ENCODE measurements at regions not wholly inside any gene's neighbourhood (a gene's known extent, or its start where the extent isn't known, plus 50 kb on each side); places are given as distances from the start of the nearest gene placed in this dataset.
A peak's percentile ranks its signal among the peaks of the same experiment; 100 is the strongest.

GRCh38 chr6:21804941-21805610 is 211.5 kb downstream of the SOX4 start:
- intact Hi-C loops (cut with DNase I) = no loop called here
- WGBS, 2 donors = 86 to 87% methylated on average over 8 of the region's 8 CpGs
- no peak for TF ChIP-seq CTCF (IDR thresholded peaks at IDR 0.05)
- TF ChIP-seq POLR2A (IDR thresholded peaks at IDR 0.05) = no peak
- no peak for ATAC-seq
- no peak overlapping the region for H3K4me3 ChIP-seq
- H3K27me3 ChIP-seq = no peaks in the 10 kb centered on the region
- no peaks in the 10 kb centered on the region for H3K4me1 ChIP-seq
- DNase-seq = no peak
- H3K27ac ChIP-seq = no peak overlapping the region
- H3K36me3 ChIP-seq (replicated peaks in 1 of 2; ENCODE audit: insufficient read depth in 1 of 2, low read depth in 2 of 2) = no peaks in the 10 kb centered on the region
- no peaks in the 10 kb centered on the region for H3K9me3 ChIP-seq

GRCh38 chr6:21807299-21808044 is 213.9 kb downstream of the SOX4 start:
- H3K9me3 ChIP-seq = no peaks in the 10 kb centered on the region
- 63 to 76% methylated on average over 2 of the region's 2 CpGs for WGBS, 2 donors

GRCh38 chr6:21808045-21808470 is 214.5 kb downstream of the SOX4 start:
- peak in 1 of 4 donors; percentile 5 for DNase-seq
- Histone ChIP-seq H3K4me3 (no peak overlapping the region), H3K36me3 (replicated peaks in 1 of 2; ENCODE audit: insufficient read depth in 1 of 2, low read depth in 2 of 2) (no peaks in the 10 kb centered on the region), H3K9me3 (no peaks in the 10 kb centered on the region), H3K4me1 (no peaks in the 10 kb centered on the region), H3K27ac (no peak overlapping the region), H3K27me3 (no peaks in the 10 kb centered on the region)
- no peak for TF ChIP-seq POLR2A (IDR thresholded peaks at IDR 0.05)
- no peak for TF ChIP-seq CTCF (IDR thresholded peaks at IDR 0.05)
- no peak for ATAC-seq
- 67 to 72% methylated on average over 7 of the region's 7 CpGs for WGBS, 2 donors
- intact Hi-C loops (cut with DNase I) = no loop called here

More at GRCh38 chr6:21807299-21808044, 213.9 kb downstream of the SOX4 start:
- H3K4me3 ChIP-seq = no peak overlapping the region
- H3K4me1 ChIP-seq = no peaks in the 10 kb centered on the region
- no peak for TF ChIP-seq POLR2A (IDR thresholded peaks at IDR 0.05)
- TF ChIP-seq CTCF (IDR thresholded peaks at IDR 0.05) = no peak
- intact Hi-C loops (cut with DNase I) = no loop called here
- H3K36me3 ChIP-seq (replicated peaks in 1 of 2; ENCODE audit: insufficient read depth in 1 of 2, low read depth in 2 of 2) = no peaks in the 10 kb centered on the region
- ATAC-seq (no peak), DNase-seq (no peak)
- no peak overlapping the region for H3K27ac ChIP-seq
- H3K27me3 ChIP-seq = no peaks in the 10 kb centered on the region

GRCh38 chr6:21808551-21809242 is 215.1 kb downstream of the SOX4 start:
- H3K9me3 ChIP-seq = no peaks in the 10 kb centered on the region
- peak overlapping the region in 1 of 4 donors; percentile 8 for H3K27ac ChIP-seq
- TF ChIP-seq CTCF (IDR thresholded peaks at IDR 0.05) (no peak), POLR2A (IDR thresholded peaks at IDR 0.05) (no peak)
- H3K4me1 ChIP-seq = no peaks in the 10 kb centered on the region
- peak in 2 of 4 donors; percentile 8 to 15 for DNase-seq
- intact Hi-C loops (cut with DNase I) = no loop called here
- no peak overlapping the region for H3K4me3 ChIP-seq
- no peaks in the 10 kb centered on the region for H3K36me3 ChIP-seq (replicated peaks in 1 of 2; ENCODE audit: insufficient read depth in 1 of 2, low read depth in 2 of 2)
- H3K27me3 ChIP-seq = no peaks in the 10 kb centered on the region
- no peak for ATAC-seq
- 53 to 62% methylated on average over 14 to 16 of the region's 16 CpGs for WGBS, 2 donors
